WTC11 (cell line): ENCODE measurements at regions not wholly inside any gene's neighbourhood (a gene's known extent, or its start where the extent isn't known, plus 50 kb on each side); places are given as distances from the start of the nearest gene placed in this dataset.
"Not testable (repeated sequence)": the region's sequence is repeated elsewhere in the genome, so short reads cannot be mapped to it uniquely, and the experiment has no call there.

Experiments
- ATAC-seq: fragments of 200-7000 bp; cut with Tn5 transposase; 2 replicates; pipeline ENCODE4 v1.10.0; 2021; ENCODE audit warnings: mild to moderate bottlenecking, moderate library complexity
- CTCF ChIA-PET: fragments of 300-600 bp; sonication (Branson Sonifier 250); formaldehyde crosslinking; loops from one replicate; lab custom pipeline; 2021; ENCODE audit warnings: antibody characterized with exemption; lab: Charles Lee
- POLR2A ChIA-PET: fragments of 350-600 bp; sonication (Branson Sonifier 250); formaldehyde crosslinking; loops from one replicate; lab custom pipeline; 2021; ENCODE audit warnings: antibody characterized with exemption; lab: Charles Lee
- DNase-seq: peaks from one replicate; pipeline ENCODE4 v3.0.0; 2021; ENCODE audit warnings: low spot score
- H3K27ac Mint-ChIP-seq: 2 replicates; pipeline ENCODE4 v1.8.0; 2021; ENCODE audit warnings: mixed read lengths
- H3K27me3 Mint-ChIP-seq: 2 replicates; pipeline ENCODE4 v1.8.0; 2021; ENCODE audit warnings: low read depth, mild to moderate bottlenecking, moderate library complexity, mixed read lengths
- H3K36me3 Mint-ChIP-seq: 2 replicates; pipeline ENCODE4 v1.8.0; 2021; ENCODE audit warnings: mixed read lengths
- H3K4me1 Mint-ChIP-seq: 2 replicates; pipeline ENCODE4 v1.8.0; 2022; ENCODE audit warnings: mixed read lengths
- H3K4me3 Mint-ChIP-seq: 2 replicates; pipeline ENCODE4 v1.8.0; 2021; ENCODE audit warnings: mild to moderate bottlenecking, moderate library complexity, mixed read lengths
- H3K9me3 Mint-ChIP-seq: 2 replicates; pipeline ENCODE4 v1.8.0; 2021; ENCODE audit warnings: mixed read lengths
- CBFB ChIP-seq: sonication (generic); formaldehyde crosslinking; IDR thresholded peaks from 2 replicates; pipeline ENCODE4 v1.8.1; 2022; ENCODE audit warnings: mild to moderate bottlenecking, low read depth, missing genetic modification reagents
- E2F5 ChIP-seq: sonication (generic); formaldehyde crosslinking; IDR thresholded peaks from 2 replicates; pipeline ENCODE4 v1.8.1; 2022; ENCODE audit warnings: mild to moderate bottlenecking, moderate library complexity, missing genetic modification reagents
- TP53 ChIP-seq: sonication (generic); formaldehyde crosslinking; IDR thresholded peaks from 2 replicates; pipeline ENCODE4 v1.8.1; 2023; ENCODE audit warnings: mild to moderate bottlenecking, missing genetic modification reagents

GRCh38 chr22:11298126-11298893, 4229.7 kb upstream of the OR11H1 start:
- H3K4me3 Mint-ChIP-seq, H3K4me1 Mint-ChIP-seq, POLR2A ChIA-PET, H3K27ac Mint-ChIP-seq, ATAC-seq, DNase-seq, CTCF ChIA-PET: not testable (repeated sequence)
- Mint-ChIP-seq H3K36me3 (peaks cover 78% of the 10 kb centered on the region), H3K9me3 (peaks cover 90% of the 10 kb centered on the region), H3K27me3 (peaks cover 36% of the 10 kb centered on the region)

- H3K4me3 Mint-ChIP-seq, POLR2A ChIA-PET, H3K4me1 Mint-ChIP-seq, H3K27ac Mint-ChIP-seq, ATAC-seq, CTCF ChIA-PET, DNase-seq: not testable (repeated sequence)
- peaks cover 88% of the 10 kb centered on the region for H3K36me3 Mint-ChIP-seq
- H3K9me3 Mint-ChIP-seq = peaks cover 91% of the 10 kb centered on the region
- peaks cover 61% of the 10 kb centered on the region for H3K27me3 Mint-ChIP-seq
Measured at GRCh38 chr22:11302427-11302826, 4225.6 kb upstream of the OR11H1 start.

- CTCF ChIA-PET, POLR2A ChIA-PET: not testable (repeated sequence)
- peaks cover 91% of the 10 kb centered on the region for H3K9me3 Mint-ChIP-seq
Measured at GRCh38 chr22:11302904-11303303, 4225.1 kb upstream of the OR11H1 start.

DNA sequence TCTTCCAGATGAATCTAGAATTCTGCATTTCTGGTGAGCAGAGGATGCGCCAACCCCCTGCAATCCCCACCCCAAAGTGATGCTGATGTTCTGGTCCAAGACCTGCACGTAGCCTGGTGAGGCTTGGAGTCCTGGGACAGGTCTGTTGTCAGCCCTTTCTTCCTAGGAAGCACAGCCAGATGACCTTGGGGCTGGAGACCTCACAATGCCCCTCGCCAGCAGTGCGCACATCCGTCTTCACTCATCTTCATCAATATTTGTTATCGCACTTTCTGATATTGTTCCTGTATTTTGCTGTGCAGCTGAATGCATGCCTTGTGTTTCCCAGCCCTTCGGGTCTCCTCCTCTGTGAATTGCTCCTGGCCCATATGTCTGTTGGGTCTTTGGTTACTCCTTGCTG, 4222.8 kb upstream of the OR11H1 start:
- peaks cover 92% of the 10 kb centered on the region for H3K9me3 Mint-ChIP-seq

More at GRCh38 chr22:11302904-11303303, 4225.1 kb upstream of the OR11H1 start:
- ATAC-seq, DNase-seq, H3K4me3 Mint-ChIP-seq, H3K27ac Mint-ChIP-seq, H3K4me1 Mint-ChIP-seq: not testable (repeated sequence)
- H3K27me3 Mint-ChIP-seq = peaks cover 63% of the 10 kb centered on the region
- H3K36me3 Mint-ChIP-seq = peaks cover 88% of the 10 kb centered on the region

GRCh38 chr22:11306933-11307518, 4221.0 kb upstream of the OR11H1 start:
- POLR2A ChIA-PET, H3K4me1 Mint-ChIP-seq, H3K27ac Mint-ChIP-seq, ATAC-seq, H3K4me3 Mint-ChIP-seq, CTCF ChIA-PET, DNase-seq: not testable (repeated sequence)
- H3K36me3 Mint-ChIP-seq = peaks cover 91% of the 10 kb centered on the region
- peaks cover 96% of the 10 kb centered on the region for H3K9me3 Mint-ChIP-seq
- peaks cover 65% of the 10 kb centered on the region for H3K27me3 Mint-ChIP-seq

More for the DNA sequence above, 4222.8 kb upstream of the OR11H1 start:
- peaks cover 86% of the 10 kb centered on the region for H3K36me3 Mint-ChIP-seq
- ATAC-seq, H3K27ac Mint-ChIP-seq, DNase-seq, POLR2A ChIA-PET, H3K4me1 Mint-ChIP-seq, CTCF ChIA-PET, H3K4me3 Mint-ChIP-seq: not testable (repeated sequence)
- peaks cover 62% of the 10 kb centered on the region for H3K27me3 Mint-ChIP-seq

DNA sequence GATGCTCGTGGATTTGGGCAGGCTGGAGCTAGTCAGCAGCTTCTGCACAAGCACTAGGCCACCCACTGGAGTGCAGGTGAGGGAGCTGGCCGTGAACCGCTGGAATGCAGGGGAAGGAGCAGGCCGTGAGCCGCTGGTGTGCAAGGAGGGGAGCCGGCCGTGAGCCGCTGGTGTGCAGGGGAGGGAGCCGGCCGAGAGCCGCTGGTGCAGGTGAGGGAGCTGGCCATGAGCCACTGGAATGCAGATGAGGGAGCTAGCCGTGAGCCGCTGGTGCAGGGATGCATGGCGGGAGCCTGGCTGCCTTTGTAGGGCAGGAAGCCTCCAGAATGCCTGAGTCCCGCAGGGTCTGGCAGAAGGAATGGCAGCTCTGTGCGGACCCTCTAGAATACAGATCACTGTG, 4220.0 kb upstream of the OR11H1 start:
- TF ChIP-seq E2F5 = no peak
- no peak for TF ChIP-seq TP53 (CRISPR knock-in tag)
- TF ChIP-seq CBFB (CRISPR knock-in tag) = no peak
- no peaks in the 10 kb centered on the region for H3K4me1 Mint-ChIP-seq
- ATAC-seq (no peak), DNase-seq (no peak)
- H3K36me3 Mint-ChIP-seq = peaks cover 88% of the 10 kb centered on the region
- no peak overlapping the region for H3K4me3 Mint-ChIP-seq
- ChIA-PET POLR2A (no interaction called here), CTCF (no interaction called here)
- no peak overlapping the region for H3K27ac Mint-ChIP-seq
- peaks cover 92% of the 10 kb centered on the region for H3K9me3 Mint-ChIP-seq
- H3K27me3 Mint-ChIP-seq = peaks cover 58% of the 10 kb centered on the region

- H3K27ac Mint-ChIP-seq, ATAC-seq, CTCF ChIA-PET, POLR2A ChIA-PET, DNase-seq, H3K4me3 Mint-ChIP-seq, H3K4me1 Mint-ChIP-seq: not testable (repeated sequence)
- H3K36me3 Mint-ChIP-seq = peaks cover 88% of the 10 kb centered on the region
- peaks cover 65% of the 10 kb centered on the region for H3K27me3 Mint-ChIP-seq
- peaks cover 90% of the 10 kb centered on the region for H3K9me3 Mint-ChIP-seq
Measured at GRCh38 chr22:11309777-11310176, 4218.2 kb upstream of the OR11H1 start.

DNA sequence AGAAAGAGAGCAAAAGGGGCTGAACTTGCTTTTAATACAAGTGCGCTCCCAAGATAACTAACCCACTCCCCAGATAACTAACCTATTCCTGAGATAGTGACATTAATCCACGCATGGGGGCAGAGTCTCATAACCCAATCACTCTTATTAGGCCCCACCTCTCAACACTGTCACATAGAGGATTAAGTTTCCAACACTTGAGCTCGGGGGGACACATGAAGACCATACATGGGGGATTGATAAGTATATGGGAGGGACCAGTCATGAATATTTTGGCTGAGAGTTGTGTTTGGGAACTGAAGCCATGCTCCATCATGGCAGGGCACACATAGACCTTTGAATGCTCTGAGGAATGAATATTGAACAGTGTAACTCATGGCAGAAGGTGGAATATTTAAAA, 4217.3 kb upstream of the OR11H1 start:
- CTCF ChIA-PET, POLR2A ChIA-PET, H3K4me1 Mint-ChIP-seq, DNase-seq, ATAC-seq, H3K27ac Mint-ChIP-seq, H3K4me3 Mint-ChIP-seq: not testable (repeated sequence)
- Mint-ChIP-seq H3K27me3 (peaks cover 56% of the 10 kb centered on the region), H3K9me3 (peaks cover 90% of the 10 kb centered on the region), H3K36me3 (peaks cover 88% of the 10 kb centered on the region)

DNA sequence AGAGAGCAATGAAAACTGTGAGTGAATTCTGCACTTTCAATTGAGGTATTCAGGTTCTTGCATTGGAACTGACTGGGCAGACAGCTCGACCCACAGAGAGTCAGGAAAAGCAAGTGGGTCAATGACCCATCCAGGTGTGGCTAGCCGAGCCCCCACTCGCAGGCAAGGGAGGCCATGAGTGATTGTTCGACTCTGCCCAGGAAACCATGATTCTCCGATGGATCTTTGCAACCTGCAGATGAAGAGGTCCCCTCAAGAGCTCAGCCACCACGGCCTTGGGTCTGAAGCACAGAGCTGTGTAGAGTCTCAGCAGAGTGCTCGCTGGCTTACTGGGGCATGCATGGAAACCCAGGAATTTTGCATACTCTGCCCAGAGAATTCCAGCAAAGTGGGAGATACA, 4215.4 kb upstream of the OR11H1 start:
- Mint-ChIP-seq H3K9me3 (peaks cover 86% of the 10 kb centered on the region), H3K36me3 (peaks cover 80% of the 10 kb centered on the region), H3K27me3 (peaks cover 36% of the 10 kb centered on the region)
- H3K4me3 Mint-ChIP-seq, DNase-seq, H3K27ac Mint-ChIP-seq, POLR2A ChIA-PET, ATAC-seq, H3K4me1 Mint-ChIP-seq, CTCF ChIA-PET: not testable (repeated sequence)

DNA sequence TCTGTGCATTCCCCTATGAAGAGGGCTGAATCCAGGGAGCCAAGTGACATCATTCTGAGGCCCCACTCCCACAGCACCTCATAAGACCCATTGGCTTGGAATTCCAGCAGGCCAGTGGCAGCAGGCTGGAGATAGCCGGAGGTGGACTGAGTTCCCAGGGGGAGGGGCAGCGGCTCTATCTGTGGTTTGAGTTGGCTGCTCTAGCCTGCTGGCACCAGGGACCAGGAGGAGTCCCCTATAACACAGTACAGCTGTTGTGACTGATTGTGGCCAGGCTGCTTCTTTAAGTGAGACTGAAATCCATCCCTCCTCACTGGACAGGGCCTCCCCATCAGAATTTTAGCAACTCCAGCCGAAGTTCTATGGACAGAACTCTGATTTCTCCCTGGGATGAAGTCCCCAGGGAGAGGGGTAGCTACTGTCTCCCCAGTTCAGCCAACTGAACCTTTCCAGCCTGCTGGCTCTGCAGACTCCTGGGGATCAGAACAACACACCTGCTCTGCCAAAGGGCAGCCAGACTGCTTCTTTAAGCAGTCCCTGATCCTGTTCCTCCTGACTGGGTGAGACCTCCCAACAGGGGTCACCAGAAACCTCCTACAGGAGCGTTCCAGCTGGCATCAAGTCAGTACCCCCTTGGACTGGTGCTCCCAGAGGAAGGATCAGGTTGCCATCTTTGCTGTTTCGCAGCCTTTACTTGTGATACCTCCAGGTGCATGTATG, 4214.8 kb upstream of the OR11H1 start:
- ATAC-seq, CTCF ChIA-PET, H3K4me1 Mint-ChIP-seq, DNase-seq, H3K4me3 Mint-ChIP-seq, H3K27ac Mint-ChIP-seq, POLR2A ChIA-PET: not testable (repeated sequence)
- Mint-ChIP-seq H3K27me3 (peaks cover 36% of the 10 kb centered on the region), H3K36me3 (peaks cover 81% of the 10 kb centered on the region), H3K9me3 (peaks cover 86% of the 10 kb centered on the region)

DNA sequence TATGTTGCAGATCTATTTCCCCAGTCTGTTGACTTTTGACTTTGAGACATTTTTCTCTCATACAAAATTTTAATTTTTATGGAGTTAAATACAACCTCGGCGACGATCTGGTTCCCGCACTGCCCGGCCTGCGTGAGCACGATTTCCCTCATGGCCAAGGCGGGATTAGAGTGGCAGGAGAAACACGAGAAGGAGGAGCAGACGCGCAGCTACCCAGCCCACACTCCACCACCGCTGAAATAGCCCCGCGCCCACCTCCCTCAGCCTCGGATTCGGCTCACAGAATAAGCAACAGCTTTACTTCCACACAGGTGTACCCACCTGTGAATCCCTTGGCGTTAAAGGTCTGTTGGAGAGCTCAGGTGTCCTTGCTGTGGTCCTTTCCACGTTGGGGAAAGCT, 4209.4 kb upstream of the OR11H1 start:
- H3K27ac Mint-ChIP-seq, CTCF ChIA-PET, H3K4me3 Mint-ChIP-seq, POLR2A ChIA-PET, ATAC-seq, H3K4me1 Mint-ChIP-seq, DNase-seq: not testable (repeated sequence)
- peaks cover 22% of the 10 kb centered on the region for H3K27me3 Mint-ChIP-seq
- peaks cover 64% of the 10 kb centered on the region for H3K9me3 Mint-ChIP-seq
- peaks cover 57% of the 10 kb centered on the region for H3K36me3 Mint-ChIP-seq
